AG09319 (cell line): ENCODE measurements at regions not wholly inside any gene's neighbourhood (a gene's known extent, or its start where the extent isn't known, plus 50 kb on each side); places are given as distances from the start of the nearest gene placed in this dataset.

Experiments
- DNase-seq: peaks from one replicate; pipeline ENCODE4 v3.0.0-alpha.2; 2010; ENCODE audit warnings: low read depth; ENCODE audit errors: extremely low read depth
- TF ChIP-seq, protein P1 (sequence below): IDR thresholded peaks from 2 replicates; pipeline ENCODE4 v1.5.1; 2011; ENCODE audit warnings: low read depth, mild to moderate bottlenecking, inconsistent platforms, low read length, moderate library complexity

DNA sequence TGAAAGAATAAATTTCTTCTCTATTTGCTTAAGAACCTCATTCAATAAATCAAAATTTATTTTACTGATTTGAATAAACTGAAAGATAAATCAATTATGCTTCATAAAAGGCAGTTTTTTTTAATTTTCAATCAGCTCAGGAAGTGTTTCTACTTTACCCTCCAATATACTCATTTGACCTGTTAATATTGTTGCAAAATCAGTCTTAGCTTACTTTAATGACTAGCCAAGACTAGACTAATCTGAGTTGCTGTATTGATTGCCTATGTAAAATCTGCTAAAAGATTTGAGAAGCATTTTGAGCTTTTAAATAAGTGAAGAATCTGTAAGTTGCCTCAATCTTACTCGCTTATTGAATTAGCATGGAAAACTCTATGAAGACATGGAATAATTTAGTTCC is 179.1 kb upstream of the LYPLAL1 start:
- DNase-seq = no peak
- TF ChIP-seq, protein P1, sequence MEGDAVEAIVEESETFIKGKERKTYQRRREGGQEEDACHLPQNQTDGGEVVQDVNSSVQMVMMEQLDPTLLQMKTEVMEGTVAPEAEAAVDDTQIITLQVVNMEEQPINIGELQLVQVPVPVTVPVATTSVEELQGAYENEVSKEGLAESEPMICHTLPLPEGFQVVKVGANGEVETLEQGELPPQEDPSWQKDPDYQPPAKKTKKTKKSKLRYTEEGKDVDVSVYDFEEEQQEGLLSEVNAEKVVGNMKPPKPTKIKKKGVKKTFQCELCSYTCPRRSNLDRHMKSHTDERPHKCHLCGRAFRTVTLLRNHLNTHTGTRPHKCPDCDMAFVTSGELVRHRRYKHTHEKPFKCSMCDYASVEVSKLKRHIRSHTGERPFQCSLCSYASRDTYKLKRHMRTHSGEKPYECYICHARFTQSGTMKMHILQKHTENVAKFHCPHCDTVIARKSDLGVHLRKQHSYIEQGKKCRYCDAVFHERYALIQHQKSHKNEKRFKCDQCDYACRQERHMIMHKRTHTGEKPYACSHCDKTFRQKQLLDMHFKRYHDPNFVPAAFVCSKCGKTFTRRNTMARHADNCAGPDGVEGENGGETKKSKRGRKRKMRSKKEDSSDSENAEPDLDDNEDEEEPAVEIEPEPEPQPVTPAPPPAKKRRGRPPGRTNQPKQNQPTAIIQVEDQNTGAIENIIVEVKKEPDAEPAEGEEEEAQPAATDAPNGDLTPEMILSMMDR = no peak

DNA sequence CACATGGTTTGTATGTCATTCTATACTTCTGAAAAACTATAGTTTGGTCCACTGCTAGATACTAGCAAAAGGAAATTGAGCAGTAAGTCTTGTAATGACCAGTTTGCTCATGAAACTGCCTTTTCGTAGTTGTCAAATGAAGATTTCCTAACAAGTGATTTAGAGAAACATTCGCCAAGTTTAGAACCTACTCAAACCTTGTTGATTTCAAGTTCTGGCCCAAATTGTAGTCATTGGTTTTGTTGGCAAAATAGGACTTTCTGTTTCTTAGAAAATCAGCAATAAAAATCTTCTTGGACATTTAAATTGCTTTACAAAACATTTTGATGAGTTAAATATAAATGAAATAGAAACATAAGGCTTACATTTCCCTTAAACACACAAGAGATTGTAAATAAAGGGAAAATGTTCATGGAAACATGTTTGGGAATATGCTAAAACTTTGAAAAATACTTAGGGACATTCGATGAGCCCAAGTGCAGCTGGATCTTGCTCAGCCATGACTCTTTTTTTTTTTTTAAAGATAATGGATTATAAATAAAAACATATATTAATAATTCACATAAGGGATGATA is 178.5 kb upstream of the LYPLAL1 start:
- DNase-seq = no peak

DNA sequence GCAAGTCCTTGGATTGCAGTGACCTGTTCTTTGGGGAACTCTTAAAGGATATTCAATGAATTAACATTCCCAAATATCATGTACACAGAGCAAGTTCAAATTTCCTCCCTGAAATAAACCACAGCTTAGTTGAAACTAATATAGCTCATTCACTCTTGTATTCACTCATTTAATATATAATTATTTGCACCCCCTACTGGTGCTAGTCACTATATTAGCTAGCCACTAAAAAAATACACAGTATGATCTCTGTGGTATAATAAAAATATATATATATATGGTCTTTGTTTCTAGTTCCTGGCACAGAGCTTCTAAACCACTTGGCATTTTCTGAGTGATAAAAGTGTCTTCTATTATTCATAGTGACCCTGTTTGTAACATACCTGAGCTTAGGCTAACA is 177.3 kb upstream of the LYPLAL1 start:
- DNase-seq = no peak
- TF ChIP-seq, protein P1 = no peak

More for the DNA sequence above, 178.5 kb upstream of the LYPLAL1 start:
- TF ChIP-seq, protein P1 = no peak

DNA sequence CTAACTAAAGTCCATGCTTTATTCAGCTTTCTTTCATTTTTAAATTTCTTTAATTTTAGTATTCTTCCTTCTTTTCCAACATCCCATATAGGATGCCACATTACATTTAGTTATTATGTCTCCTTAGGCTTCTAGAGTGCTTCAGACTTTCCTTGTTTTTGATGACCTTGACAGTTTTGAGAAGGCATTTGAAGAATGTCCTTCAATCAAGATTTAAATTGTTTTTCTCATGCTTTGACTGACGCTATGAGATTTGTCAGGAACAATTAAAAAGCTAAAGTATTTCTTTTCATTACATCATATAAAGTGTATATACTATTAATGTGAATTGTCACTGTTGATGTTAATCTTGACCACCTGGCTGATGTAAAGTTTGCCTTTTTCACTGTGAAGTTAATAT is 173.7 kb upstream of the LYPLAL1 start:
- no peak for DNase-seq
- TF ChIP-seq, protein P1 = no peak

DNA sequence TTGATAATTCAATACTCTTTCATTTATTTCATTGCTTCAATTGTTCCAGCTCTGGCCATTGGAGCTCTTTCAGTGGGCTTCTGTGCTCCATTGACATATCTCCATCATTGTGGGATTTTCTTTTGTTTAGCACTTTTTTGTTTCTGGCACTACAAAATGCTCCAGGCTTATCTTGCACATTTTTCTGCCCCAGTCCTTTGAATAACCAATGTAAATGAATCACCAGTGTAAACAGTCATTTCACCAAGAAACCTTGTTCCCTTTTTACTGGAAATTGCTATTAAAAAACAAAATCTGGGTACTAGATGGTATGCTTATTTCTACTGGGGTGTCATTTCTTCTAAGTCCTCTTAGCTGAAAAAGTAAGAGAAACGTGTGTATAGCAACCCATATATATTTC is 173.0 kb upstream of the LYPLAL1 start:
- no peak for DNase-seq
- TF ChIP-seq, protein P1 = no peak

DNA sequence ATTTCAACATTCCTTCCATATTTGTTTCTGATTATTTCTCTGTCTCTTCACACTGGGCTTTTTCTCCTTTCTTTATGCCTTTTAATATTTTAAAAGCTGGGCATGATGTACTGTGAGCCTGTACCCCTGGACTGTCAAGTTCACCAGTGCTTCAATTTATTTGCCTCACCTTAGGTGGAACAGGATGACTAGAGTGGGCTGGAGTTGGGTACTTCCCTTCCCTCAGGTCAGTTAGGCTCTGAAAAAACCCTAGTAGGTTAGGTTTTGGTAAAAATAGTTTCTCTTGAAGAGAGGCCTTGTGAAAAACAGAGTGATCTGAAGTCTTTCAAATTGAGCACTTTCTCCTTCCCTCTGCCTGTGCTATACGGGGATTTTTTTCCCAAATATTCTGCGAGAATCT is 163.0 kb upstream of the LYPLAL1 start:
- no peak for DNase-seq
- TF ChIP-seq, protein P1 = no peak

DNA sequence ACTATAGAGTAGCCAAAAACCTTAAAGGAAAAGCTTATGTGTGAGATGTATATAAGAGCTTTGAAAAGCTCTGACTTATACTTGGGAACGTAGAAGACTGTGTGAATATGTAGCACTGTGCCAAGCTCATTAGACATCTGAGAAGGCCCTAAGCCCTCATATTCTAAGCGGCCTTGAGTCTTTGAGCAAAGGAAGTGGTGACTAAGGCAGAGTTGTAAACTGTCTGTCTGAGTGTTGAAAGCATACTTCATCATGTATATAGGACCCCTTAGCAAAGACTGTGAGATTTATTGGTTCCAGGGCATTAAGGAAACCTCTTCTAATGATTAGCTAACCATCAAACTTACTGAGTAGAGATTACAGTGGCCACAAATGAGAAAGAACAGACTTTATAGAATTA is 153.3 kb upstream of the LYPLAL1 start:
- DNase-seq = no peak
- TF ChIP-seq, protein P1 = no peak
